Germinal center (tissue), 1 donor: ENCODE measurements at regions not wholly inside any gene's neighbourhood (a gene's known extent, or its start where the extent isn't known, plus 50 kb on each side); places are given as distances from the start of the nearest gene placed in this dataset.
"Not testable (repeated sequence)": the region's sequence is repeated elsewhere in the genome, so short reads cannot be mapped to it uniquely, and the experiment has no call there.

Experiments
- DNase-seq: peaks from one replicate; pipeline ENCODE4 v3.0.0; 2012; ENCODE audit warnings: mixed read lengths, low spot score

- no peak for DNase-seq
These were observed 126.4 kb downstream of the CCER1 start for GRCh38 chr12:90828621-90829020.

DNA sequence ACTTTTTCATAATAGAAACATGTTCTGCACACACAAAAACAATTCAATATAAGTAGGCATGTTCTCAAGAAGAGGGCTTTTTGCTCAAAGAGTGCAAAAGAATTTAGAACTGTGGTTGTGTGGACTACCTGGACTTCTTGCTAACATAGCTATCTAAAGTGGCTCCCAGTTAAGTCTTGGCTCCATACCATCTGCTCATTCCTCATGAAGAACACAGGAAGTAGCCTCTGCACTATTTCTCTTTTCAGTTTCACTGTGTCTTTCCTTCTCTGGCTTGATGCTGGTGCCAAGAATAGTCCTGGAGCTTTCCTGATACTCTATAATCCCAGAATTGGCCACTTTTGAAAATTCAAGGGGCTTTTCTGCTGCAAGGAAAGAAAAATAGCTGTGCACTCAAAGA lies 127.4 kb downstream of the CCER1 start:
- DNase-seq, result no peak

GRCh38 chr12:90826036-90826435 lies 128.9 kb downstream of the CCER1 start:
- DNase-seq, result no peak

DNA sequence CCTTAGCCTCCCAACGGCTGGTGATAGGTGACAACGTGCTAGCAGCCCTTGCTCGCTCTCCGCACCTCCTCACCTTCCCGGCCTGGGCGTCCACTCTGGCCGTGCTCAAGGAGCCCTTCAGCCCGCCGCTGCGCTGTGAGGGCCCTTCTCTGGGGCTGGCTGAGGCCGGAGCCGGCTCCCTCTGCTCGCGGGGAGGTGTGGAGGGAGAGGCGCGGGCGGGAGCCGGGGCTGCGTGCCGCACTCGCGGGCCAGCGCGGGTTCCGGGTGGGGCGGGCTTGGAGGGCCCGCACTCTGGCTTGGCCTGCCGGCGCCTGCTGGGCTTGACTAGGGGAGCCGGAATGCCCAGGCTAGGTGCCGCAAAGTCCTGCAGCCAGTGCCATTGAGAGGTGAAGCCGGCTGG lies 131.1 kb downstream of the CCER1 start:
- no peak for DNase-seq

GRCh38 chr12:90819709-90820108 lies 135.3 kb downstream of the CCER1 start:
- no peak for DNase-seq

DNA sequence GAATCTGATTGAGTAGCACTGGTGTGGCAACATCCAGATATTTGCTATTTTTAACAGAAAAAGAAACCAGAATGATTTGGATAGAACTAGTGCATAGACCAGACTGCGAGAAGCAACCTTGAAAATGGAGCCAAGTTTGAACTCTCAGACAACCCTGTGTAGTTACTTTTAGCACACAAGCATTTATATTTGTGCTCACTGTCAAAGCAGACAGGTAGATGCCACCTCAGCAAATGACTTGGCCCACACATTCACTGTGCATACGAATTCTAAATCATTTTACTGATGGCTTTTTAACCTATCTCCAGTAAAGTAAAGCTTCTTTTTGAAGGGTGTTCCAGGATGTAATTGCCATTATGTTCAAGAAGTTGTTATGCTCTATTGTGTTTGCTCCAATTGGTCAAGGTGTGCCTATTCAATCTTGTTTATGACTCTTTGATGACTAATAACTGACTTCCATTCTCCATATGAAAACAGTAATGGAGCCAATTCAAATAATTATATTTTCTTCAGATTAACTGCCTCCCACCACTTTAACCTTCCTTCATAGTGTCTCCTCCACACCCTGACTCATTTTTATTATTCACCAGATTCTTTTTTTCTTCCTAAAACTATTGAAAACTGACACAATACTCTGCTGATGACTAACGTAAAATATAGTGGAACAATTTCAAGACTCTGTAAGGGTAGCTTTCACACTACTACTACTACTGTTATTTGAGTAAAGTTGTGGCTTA lies 138.5 kb downstream of the CCER1 start:
- DNase-seq, result no peak

DNA sequence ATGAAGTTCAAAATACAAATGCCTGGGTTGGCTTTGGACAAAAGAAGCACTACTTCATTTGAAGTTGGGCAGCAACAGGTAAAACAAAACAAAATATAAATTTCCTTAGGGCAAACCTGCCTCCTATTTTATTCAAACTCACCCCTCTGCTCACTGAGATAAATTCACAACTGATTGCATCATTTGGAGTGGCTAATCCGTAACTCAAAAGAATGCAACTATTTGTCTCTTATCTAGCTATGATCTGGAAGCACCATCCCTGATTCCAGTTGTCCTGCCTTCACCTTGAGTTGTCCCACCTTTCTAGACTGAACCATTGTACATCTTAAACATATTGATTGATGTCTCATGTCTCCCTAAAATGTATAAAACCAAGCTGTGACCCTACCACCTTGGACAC lies 145.0 kb downstream of the CCER1 start:
- no peak for DNase-seq

DNA sequence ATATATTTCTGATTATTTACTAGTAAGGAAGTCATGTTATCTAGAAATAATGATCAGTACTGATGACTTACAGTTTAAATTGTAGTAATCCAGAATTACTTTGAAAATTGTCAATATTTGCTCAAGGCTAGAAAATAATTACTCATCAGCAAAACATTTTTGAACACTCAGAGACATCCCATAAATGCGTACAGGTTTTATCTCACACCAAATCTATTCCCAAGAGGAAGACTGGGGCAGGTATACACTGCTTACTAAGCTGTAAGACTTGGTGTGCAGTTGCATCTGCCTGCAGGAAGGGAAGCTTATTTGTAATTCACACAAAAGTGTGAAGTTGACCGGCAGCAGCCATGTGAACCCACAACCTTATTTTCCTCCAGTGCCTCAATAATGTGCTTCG lies 146.4 kb downstream of the CCER1 start:
- no peak for DNase-seq

- DNase-seq, result no peak
These were observed 152.2 kb downstream of the CCER1 start for GRCh38 chr12:90802727-90803126.

- no peak for DNase-seq
These were observed 153.2 kb downstream of the CCER1 start for GRCh38 chr12:90801776-90802175.

GRCh38 chr12:90794212-90794611 lies 160.8 kb downstream of the CCER1 start:
- DNase-seq, result no peak

DNA sequence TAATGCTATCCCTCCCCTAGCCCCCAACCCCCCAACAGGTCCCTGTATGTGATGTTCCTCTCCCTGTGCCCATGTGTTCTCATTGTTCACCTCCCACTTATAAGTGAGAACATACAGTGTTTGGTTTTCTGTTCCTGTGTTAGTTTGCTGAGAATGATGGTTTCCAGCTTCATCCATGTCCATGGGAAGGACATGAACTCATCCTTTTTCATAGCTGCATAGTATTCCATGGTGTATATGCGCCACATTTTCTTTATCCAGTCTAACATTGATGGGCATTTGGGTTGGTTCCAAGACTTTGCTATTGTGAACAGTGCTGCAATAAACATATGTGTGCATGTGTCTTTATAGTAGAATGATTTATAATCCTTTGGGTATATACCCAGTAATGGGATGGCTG lies 162.3 kb downstream of the CCER1 start:
- not testable (repeated sequence) for DNase-seq

- DNase-seq, result no peak
These were observed 163.5 kb downstream of the CCER1 start for GRCh38 chr12:90791445-90791844.

- DNase-seq, result no peak
These were observed 164.2 kb downstream of the CCER1 start for GRCh38 chr12:90790747-90791146.

- DNase-seq, result no peak
These were observed 181.5 kb downstream of the CCER1 start for GRCh38 chr12:90773491-90773890.

DNA sequence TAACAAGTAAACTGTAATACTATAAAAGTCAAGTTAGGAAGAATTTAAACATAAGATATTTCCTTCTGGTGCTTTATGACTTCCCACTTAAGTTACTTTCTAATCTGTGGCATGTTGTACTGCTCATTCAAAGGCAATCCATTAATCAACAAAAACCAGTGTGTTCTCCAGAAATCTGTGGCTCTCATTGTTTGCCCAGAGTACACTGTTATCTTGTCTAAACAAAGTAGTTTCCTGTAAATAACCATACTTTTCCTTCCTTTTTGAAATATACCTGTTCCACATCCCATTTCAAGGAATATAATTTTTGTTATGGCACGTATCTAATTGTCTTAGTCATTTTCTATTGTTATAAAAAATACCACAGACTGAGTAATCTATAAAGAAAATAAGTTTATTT lies 184.1 kb downstream of the CCER1 start:
- no peak for DNase-seq

DNA sequence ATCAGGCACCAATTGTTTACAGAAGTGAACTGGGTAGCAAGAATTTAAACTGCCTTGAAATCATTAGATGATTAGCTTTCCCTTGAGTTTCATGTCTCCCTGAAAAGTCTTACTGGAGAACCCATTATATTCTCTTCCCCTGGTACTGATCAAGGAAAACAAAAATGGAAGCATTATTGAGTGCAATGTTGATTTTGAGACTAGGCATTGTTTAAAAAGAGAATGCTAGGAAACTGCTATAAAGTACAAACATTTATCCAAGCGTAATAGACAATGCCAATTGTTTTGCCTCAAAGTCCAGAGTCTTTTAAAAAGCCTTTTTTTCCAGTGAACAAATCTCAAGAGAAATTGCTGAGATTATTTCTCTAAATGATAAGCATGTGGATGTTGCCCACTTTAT lies 197.0 kb downstream of the CCER1 start:
- no peak for DNase-seq

DNA sequence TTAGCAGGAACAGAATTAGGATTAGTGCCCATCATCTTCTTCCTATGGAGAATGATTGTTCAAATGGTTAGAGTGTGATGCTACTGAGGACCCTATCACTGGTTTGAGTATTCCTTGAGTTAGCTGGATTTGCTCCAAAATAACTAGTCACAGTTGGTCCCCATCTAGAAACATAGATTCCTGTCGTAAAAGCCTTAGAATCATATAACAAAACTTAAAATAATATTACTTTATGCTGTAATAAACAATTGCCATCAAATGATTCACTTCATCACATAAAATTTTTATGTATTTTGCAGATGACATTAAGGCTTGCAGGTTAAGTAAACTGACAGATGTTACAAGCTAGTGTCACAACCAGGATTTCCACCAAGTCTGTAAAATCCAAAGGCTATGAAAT lies 209.8 kb downstream of the CCER1 start:
- no peak for DNase-seq

DNA sequence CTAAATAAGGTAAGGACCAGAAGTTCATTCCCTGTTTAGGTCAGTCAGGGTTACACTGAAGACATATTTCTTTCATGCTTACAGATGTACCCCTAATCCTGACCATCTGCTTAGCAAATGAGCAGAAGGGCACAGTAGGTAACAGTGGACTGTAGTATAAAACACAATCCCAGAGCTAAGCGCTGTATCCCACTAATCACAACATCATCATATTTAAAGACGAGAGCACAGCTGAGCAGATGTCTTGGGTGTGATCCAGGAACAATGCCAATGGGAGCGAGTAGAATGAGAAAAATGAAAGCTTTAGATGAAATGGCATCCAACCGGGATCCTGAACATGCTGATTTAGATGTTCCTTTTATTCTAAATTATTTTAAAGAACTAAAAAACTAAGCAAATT lies 213.4 kb downstream of the CCER1 start:
- DNase-seq, result no peak

DNA sequence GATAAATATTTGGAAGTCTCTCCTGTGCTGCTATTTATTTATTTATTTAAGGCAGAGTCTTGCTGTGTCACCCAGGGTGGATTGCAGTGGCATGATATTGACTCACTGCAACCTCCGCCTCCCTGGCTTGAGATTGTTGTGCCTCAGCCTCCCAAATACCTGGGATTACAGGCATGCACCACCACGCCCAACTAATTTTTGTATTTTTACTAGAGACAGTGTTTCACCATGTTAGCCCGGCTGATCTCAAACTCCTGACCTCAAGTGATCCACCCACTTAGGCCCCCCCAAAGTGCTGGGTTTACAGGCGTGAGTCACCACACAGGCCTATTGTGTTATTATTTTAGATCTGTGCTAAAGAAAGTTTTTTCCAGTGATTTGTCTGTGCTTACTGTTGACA lies 225.2 kb downstream of the CCER1 start:
- no peak for DNase-seq

DNA sequence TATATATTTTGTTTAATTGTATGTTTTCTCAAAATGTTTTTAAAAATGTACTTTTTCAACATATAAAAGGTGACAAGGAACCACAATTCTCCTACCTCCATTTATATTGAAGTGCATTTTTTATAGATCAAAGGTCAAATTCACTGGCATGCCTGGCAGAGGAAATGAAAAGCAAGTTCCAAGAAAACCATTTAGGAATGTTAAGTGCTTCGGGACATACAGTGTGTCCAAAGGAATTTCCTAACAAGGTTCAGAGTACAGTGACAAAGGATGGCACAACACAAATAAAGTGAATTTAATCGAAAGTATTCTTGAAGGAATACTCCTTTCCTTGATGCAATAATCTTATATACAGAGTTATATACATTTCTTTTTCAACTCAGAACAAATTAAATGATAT lies 242.3 kb downstream of the CCER1 start:
- DNase-seq, result no peak

GRCh38 chr12:90710711-90711110 lies 244.3 kb downstream of the CCER1 start:
- DNase-seq, result no peak

DNA sequence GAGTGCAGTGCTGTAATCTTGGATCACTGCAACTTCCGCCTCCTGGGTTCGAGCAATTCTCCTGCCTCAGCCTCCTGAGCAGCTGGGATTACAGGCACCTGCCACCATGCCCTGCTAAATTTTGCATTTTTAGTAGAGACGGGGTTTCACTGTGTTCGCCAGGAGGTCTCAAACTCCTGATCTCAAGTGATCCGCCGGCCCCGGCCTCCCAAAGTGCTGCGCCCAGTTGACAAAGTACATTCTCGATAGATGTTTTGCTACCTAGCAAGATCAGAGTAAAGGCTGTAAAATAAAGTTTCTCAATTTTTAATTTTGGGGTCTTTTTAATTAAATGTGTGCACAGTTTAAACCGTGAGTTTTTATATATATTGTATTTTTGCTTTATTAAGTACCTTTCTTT lies 248.9 kb downstream of the CCER1 start:
- DNase-seq, result no peak

DNA sequence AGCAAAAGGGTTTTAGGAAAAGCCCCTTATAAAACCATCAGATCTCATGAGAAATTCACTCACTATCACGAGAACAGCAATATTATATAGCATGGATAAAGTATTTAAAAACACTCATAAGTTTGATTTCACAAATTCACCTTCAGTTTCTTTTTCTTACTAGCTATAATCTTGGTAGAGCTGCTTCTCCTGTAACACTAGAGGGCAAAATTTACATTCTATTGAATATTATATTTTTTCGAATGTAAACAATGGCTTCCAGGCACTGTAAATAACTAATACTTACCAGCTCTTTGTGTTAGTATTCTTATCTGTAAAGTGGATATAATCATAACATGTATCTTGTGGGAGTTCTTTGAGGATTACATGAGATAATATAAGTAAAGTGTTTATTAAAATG lies 259.6 kb downstream of the CCER1 start:
- no peak for DNase-seq

GRCh38 chr12:90690120-90690519 lies 264.9 kb downstream of the CCER1 start:
- DNase-seq, result no peak
